ENCODE measurements at regions not wholly inside any gene's neighbourhood (a gene's known extent, or its start where the extent isn't known, plus 50 kb on each side); places are given as distances from the start of the nearest gene placed in this dataset.

GRCh38 chr9:22265534-22265933 is 181.1 kb upstream of the DMRTA1 start:
- TF ChIP-seq TAF1 (IDR thresholded peaks at IDR 0.05; ENCODE audit: borderline replicate concordance, insufficient read depth, low read length): no peak
- no peak for TF ChIP-seq SIN3A (IDR thresholded peaks at IDR 0.05; ENCODE audit: borderline replicate concordance, insufficient read depth, low read length)
- no peak for TF ChIP-seq POLR2AphosphoS5 (IDR thresholded peaks at IDR 0.05; ENCODE audit: low read depth, low read length)
- TF ChIP-seq FOXP2 (optimal IDR thresholded peaks at IDR 0.05; ENCODE audit: borderline replicate concordance, extremely low read depth, extremely low read length, insufficient read depth): no peak
- TF ChIP-seq, protein P1, sequence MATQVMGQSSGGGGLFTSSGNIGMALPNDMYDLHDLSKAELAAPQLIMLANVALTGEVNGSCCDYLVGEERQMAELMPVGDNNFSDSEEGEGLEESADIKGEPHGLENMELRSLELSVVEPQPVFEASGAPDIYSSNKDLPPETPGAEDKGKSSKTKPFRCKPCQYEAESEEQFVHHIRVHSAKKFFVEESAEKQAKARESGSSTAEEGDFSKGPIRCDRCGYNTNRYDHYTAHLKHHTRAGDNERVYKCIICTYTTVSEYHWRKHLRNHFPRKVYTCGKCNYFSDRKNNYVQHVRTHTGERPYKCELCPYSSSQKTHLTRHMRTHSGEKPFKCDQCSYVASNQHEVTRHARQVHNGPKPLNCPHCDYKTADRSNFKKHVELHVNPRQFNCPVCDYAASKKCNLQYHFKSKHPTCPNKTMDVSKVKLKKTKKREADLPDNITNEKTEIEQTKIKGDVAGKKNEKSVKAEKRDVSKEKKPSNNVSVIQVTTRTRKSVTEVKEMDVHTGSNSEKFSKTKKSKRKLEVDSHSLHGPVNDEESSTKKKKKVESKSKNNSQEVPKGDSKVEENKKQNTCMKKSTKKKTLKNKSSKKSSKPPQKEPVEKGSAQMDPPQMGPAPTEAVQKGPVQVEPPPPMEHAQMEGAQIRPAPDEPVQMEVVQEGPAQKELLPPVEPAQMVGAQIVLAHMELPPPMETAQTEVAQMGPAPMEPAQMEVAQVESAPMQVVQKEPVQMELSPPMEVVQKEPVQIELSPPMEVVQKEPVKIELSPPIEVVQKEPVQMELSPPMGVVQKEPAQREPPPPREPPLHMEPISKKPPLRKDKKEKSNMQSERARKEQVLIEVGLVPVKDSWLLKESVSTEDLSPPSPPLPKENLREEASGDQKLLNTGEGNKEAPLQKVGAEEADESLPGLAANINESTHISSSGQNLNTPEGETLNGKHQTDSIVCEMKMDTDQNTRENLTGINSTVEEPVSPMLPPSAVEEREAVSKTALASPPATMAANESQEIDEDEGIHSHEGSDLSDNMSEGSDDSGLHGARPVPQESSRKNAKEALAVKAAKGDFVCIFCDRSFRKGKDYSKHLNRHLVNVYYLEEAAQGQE (IDR thresholded peaks at IDR 0.05; ENCODE audit: insufficient read depth in 1 of 2, low read depth in 2 of 2, low read length in 2 of 2): no peak

GRCh38 chr9:22274477-22274876 is 172.1 kb upstream of the DMRTA1 start:
- TF ChIP-seq POLR2AphosphoS5 (IDR thresholded peaks at IDR 0.05; ENCODE audit: low read depth, low read length): no peak
- TF ChIP-seq, protein P1 (IDR thresholded peaks at IDR 0.05; ENCODE audit: insufficient read depth in 1 of 2, low read depth in 2 of 2, low read length in 2 of 2): no peak
- TF ChIP-seq TAF1 (IDR thresholded peaks at IDR 0.05; ENCODE audit: borderline replicate concordance, insufficient read depth, low read length): no peak
- no peak for TF ChIP-seq SIN3A (IDR thresholded peaks at IDR 0.05; ENCODE audit: borderline replicate concordance, insufficient read depth, low read length)
- TF ChIP-seq FOXP2 (optimal IDR thresholded peaks at IDR 0.05; ENCODE audit: borderline replicate concordance, extremely low read depth, extremely low read length, insufficient read depth): no peak

DNA sequence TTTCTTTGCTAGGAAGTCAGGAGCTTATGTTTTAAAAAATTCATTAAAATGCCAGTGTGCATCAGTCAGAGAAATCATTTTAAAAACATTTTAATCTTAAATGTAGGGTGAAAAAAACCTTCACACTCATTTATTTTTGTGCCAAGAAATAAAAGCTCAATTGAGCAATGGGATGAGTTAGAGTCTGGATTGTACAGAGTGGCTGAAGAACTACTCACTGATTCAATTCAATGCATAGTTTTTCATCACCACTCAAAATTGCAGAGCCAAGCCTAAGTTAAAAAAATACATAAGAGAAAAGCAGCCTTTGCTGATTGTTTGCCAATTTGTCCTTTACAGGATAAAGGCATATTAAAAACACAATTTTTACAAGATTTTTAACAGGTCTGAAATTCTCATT is 168.2 kb upstream of the DMRTA1 start:
- TF ChIP-seq SIN3A (IDR thresholded peaks at IDR 0.05; ENCODE audit: borderline replicate concordance, insufficient read depth, low read length) (no peak), TAF1 (IDR thresholded peaks at IDR 0.05; ENCODE audit: borderline replicate concordance, insufficient read depth, low read length) (no peak), FOXP2 (optimal IDR thresholded peaks at IDR 0.05; ENCODE audit: borderline replicate concordance, extremely low read depth, extremely low read length, insufficient read depth) (no peak), POLR2AphosphoS5 (IDR thresholded peaks at IDR 0.05; ENCODE audit: low read depth, low read length) (no peak)
- TF ChIP-seq, protein P1 (IDR thresholded peaks at IDR 0.05; ENCODE audit: insufficient read depth in 1 of 2, low read depth in 2 of 2, low read length in 2 of 2): no peak

GRCh38 chr9:22279636-22280035 is 167.0 kb upstream of the DMRTA1 start:
- no peak for TF ChIP-seq FOXP2 (optimal IDR thresholded peaks at IDR 0.05; ENCODE audit: borderline replicate concordance, extremely low read depth, extremely low read length, insufficient read depth)
- TF ChIP-seq TAF1 (IDR thresholded peaks at IDR 0.05; ENCODE audit: borderline replicate concordance, insufficient read depth, low read length): no peak
- no peak for TF ChIP-seq POLR2AphosphoS5 (IDR thresholded peaks at IDR 0.05; ENCODE audit: low read depth, low read length)
- no peak for TF ChIP-seq SIN3A (IDR thresholded peaks at IDR 0.05; ENCODE audit: borderline replicate concordance, insufficient read depth, low read length)
- TF ChIP-seq, protein P1 (IDR thresholded peaks at IDR 0.05; ENCODE audit: insufficient read depth in 1 of 2, low read depth in 2 of 2, low read length in 2 of 2): no peak

- no peak for TF ChIP-seq POLR2AphosphoS5 (IDR thresholded peaks at IDR 0.05; ENCODE audit: low read depth, low read length)
- TF ChIP-seq, protein P1 (IDR thresholded peaks at IDR 0.05; ENCODE audit: insufficient read depth in 1 of 2, low read depth in 2 of 2, low read length in 2 of 2): no peak
- TF ChIP-seq FOXP2 (optimal IDR thresholded peaks at IDR 0.05; ENCODE audit: borderline replicate concordance, extremely low read depth, extremely low read length, insufficient read depth): no peak
- TF ChIP-seq TAF1 (IDR thresholded peaks at IDR 0.05; ENCODE audit: borderline replicate concordance, insufficient read depth, low read length): no peak
- TF ChIP-seq SIN3A (IDR thresholded peaks at IDR 0.05; ENCODE audit: borderline replicate concordance, insufficient read depth, low read length): no peak
Measured at GRCh38 chr9:22285066-22285465, 161.6 kb upstream of the DMRTA1 start.

All from PFSK-1 (cell line).